HG02610 (cell line): ENCODE measurements at regions not wholly inside any gene's neighbourhood (a gene's known extent, or its start where the extent isn't known, plus 50 kb on each side); places are given as distances from the start of the nearest gene placed in this dataset.
A peak's percentile ranks its signal among the peaks of the same experiment; 100 is the strongest.
"Not testable (repeated sequence)": the region's sequence is repeated elsewhere in the genome, so short reads cannot be mapped to it uniquely, and the experiment has no call there.

Experiments
- ATAC-seq: cut with Tn5 transposase; IDR thresholded peaks from one replicate; pipeline ENCODE4 v1.9.1; 2021; ENCODE audit warnings: mild to moderate bottlenecking, moderate library complexity; ENCODE audit not compliant: unreplicated experiment

GRCh38 chr18:38771620-38772019 is 1206.0 kb upstream of the CELF4 start:
- not testable (repeated sequence) for ATAC-seq

DNA sequence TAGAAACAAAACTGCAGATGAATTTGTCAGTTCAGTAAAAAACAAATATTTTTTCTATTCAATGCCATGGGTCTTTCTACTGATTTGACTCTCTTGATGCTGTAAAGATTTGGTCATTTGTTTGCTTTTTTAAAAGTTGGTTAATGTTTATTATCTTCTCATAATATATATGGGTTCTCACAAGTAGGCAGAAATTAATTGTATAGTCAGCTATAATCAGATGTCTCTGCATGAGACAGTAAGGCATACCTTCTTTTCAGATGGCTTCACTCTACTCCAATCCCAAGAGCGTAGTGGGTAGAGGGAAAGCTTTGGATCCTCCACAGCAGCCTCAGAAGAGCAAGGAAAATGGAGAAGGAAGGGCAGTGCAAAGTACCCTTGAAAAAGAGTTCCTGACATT is 1202.9 kb upstream of the CELF4 start:
- ATAC-seq, result no peak

DNA sequence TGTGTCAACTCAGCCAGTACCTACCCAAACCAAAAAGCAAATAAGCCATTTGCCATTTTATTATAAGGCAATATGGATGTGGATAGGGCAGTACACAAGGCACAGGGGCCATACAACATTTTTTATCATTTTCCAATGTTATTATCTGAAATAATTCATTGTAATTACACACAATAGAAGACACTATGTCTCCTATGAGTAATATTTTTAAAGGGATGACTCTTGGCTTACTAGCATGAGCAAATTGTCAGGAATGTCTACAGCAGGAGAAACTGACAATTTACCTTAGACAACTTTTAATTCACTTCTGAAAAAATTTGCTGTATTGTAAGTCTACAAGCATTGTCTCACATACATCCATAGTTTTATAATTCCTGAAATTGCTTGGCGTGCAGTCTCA is 1193.9 kb upstream of the CELF4 start:
- ATAC-seq, result no peak

GRCh38 chr18:38756436-38756835 is 1190.8 kb upstream of the CELF4 start:
- no peak for ATAC-seq

DNA sequence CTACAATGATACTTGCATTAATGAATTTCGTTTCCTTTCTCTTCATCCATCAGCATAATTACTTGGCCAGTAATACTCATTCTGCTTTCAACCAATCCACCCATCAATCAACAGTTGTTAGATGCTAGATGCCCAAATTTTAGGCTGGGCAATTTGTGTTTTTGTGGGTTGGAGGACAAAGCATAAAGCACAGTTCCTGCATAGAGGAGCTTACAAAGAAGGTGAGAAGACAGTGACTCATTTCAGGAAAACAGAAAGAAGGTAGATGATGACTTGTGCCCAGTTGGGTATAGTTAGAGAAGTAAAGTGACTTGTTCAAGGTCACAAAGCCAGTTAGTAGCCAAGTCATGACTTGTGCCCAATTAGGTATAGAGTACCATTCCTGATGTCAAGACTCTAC is 1186.8 kb upstream of the CELF4 start:
- ATAC-seq, result peak; percentile 72

DNA sequence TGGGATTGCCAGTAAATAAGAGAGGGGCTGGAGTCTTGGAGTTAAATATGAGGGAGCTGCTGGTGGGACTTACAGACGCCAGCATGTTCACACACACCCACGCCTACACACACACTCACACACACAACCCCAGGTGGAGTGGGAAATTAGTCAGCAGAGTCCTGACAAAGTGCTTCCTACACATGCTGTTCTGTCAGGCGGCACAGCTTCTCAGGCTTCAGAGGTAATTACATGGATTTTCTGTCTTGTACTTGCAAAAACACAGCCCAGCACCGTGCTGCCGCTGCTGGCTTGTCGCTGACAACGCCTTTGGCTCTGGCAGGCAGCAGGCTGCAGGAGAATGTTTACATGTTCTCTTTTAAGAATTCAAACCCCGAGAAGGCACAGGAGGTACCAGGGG is 1186.3 kb upstream of the CELF4 start:
- ATAC-seq, result peak; percentile 33

GRCh38 chr18:38751211-38751610 is 1185.6 kb upstream of the CELF4 start:
- no peak for ATAC-seq

DNA sequence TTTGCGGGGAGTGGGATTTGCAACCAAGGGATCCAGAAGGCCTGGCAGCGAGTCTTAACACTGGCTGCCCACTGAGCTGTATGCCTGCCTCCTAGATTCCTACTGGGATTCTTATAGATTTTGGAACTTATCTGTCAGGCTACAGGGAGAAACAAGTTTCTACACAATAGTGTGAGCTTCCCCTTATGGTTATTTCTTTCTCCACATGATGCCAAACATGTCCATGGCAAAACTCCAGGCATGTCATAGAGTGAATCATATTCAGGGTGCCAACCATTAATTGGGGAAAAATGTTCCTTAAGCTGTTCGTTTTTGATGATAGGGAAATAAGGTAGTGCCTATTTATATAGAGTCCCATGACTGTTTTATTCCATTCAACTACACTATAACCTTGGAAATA is 1185.2 kb upstream of the CELF4 start:
- ATAC-seq, result no peak

- peak; percentile 43 for ATAC-seq
Measured at GRCh38 chr18:38747153-38747552, 1181.6 kb upstream of the CELF4 start.

- ATAC-seq, result not testable (repeated sequence)
Measured at GRCh38 chr18:38720181-38720580, 1154.6 kb upstream of the CELF4 start.

DNA sequence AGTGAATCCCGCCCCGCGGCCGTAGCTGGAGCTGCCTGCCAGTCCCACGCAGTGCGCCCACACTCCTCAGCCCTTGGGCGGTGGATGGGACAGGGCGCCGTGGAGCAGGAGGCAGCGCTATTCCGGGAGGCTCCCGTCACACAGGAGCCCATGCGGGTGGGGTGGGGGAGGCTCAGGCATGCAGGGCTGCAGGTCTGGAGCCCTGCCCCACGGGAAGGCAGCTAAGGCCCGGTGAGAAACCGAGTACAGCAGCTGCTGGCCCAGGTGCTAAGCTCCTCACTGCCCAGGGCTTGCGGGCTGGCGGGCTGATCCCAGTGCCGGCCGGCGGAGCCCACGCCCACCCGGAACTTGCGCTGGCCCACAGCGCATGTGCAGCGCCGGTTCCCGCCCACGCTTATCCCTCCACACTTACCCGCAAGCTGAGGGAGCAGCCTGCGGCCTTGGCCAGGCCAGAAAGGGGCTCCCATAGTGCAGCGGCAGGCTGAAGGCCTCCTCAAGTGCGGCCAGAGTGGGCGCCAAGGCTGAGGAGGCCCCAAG is 1152.8 kb upstream of the CELF4 start:
- ATAC-seq, result no peak

GRCh38 chr18:38709122-38709521 is 1143.5 kb upstream of the CELF4 start:
- ATAC-seq, result no peak

DNA sequence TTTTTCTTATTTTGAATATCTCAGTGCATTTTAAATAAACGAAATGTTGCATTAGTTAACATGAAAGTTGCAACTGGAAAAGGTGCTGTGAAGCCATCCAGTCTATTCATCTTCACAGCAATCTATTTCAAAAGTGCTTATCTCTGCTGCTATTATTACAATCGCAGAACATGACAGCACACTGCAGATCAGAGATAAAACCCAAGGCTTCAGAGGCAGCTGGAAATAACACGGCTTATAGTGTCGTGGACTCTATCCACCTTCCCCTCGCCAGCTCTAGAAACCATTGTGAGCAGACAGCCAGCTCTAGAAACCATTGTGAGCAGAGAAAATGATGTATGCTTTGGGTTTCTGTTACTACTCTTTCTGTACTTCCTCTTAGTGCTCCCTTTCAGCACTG is 1140.8 kb upstream of the CELF4 start:
- ATAC-seq, result no peak

DNA sequence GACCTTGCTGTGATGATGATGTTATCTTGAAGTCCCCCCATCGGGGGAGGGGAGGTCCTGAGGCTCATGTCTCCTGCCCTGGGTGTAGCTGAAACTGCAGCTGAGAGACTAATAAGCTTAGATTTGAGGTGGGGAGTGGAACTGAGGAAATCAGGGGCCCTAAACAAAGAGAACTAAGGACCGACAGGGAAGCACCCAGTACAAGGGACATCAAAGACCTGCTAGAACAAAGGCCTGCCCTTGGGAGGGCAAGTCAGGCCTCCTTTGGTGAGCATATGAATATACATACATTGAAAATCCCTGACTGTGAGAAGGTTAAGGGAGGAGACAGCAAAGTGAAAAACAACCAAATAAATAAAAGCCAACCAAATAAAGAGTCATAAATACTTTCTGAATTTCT is 1132.5 kb upstream of the CELF4 start:
- no peak for ATAC-seq

DNA sequence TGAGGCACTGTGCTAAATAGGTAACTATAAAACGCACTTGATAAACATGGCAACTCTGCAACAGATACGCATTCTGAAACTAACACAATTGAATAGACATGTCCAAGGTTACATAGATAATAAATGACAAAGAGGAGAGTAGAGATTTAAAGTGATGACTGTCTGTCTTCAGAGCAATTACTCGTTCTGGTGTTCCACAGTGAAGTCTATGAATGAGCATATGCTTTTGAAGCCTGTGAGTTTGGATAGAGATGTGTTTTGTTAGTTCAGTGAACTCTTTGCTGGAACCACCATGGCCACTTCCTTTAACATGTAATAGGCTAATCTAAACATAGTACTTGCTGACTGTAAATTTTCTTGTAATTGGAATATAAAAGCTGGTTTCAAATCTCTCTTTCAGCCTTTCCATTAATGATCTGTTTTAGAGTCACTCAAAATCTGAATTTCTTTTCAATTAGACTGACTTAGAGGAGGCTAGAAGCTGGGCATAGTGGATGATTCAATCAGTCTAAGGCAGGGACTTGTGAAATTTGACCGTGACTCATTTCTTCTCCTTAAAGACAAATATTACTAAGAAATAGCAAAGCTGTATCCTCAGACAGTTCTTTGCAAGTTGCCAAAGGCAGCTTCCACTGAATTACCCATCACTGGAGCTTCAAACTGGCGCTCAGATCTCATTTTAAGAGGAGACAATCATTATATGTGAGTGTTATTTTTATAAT is 1130.1 kb upstream of the CELF4 start:
- peak; percentile 65 for ATAC-seq

GRCh38 chr18:38693104-38693503 is 1127.5 kb upstream of the CELF4 start:
- no peak for ATAC-seq

- no peak for ATAC-seq
Measured at GRCh38 chr18:38690626-38691025, 1125.0 kb upstream of the CELF4 start.

DNA sequence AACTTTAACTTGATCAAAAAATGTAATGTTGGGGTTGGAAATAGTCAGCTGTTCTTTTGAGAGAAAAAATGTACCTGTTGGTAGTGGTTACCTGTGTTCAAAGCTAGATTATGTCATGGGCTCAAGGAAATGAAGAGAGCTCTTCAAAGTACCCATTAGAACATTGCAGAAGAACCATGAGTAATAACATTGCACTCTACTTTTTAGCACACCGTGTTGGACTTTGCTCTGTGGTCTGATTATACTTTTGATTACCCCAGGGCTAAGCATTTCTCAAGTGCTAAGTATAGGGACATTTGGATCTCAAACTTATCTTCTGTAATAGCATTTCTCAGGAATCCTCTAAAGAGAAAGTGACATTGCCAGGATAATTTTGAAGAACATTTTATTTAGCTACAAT is 1122.8 kb upstream of the CELF4 start:
- no peak for ATAC-seq

GRCh38 chr18:38670486-38670885 is 1104.9 kb upstream of the CELF4 start:
- ATAC-seq, result no peak

GRCh38 chr18:38664929-38665328 is 1099.3 kb upstream of the CELF4 start:
- ATAC-seq, result no peak

DNA sequence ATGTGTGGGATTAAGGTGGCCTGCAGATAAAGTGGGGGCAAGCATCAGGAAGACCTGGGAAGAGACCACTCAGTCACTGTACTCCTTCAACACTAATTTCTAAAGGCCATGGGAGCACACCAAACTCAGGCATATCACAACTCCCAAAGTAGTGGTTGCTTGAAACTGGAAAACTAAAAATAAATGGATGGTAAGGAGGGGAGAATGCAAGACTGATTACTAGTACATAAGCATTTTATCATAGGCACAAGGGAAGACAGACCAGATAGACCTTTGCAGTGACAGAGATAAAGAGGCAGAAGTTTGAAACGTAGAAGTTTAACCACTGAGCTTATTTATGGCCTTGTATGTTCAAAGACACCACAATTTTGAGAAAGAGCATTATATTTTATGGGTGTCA is 1098.1 kb upstream of the CELF4 start:
- ATAC-seq, result no peak

GRCh38 chr18:38663270-38663669 is 1097.7 kb upstream of the CELF4 start:
- ATAC-seq, result no peak

GRCh38 chr18:38654946-38655345 is 1089.3 kb upstream of the CELF4 start:
- no peak for ATAC-seq
